Nephron (organoid): ENCODE measurements at regions not wholly inside any gene's neighbourhood (a gene's known extent, or its start where the extent isn't known, plus 50 kb on each side); places are given as distances from the start of the nearest gene placed in this dataset.

Experiments
- H3K27ac Mint-ChIP-seq, 3 experiments: 2 replicates each; pipeline ENCODE4 v1.8.0; 2020; ENCODE audit warnings: mixed read lengths in 3 of 3, mild to moderate bottlenecking in 2 of 3, moderate library complexity in 1 of 3
- H3K27me3 Mint-ChIP-seq: 2 replicates; pipeline ENCODE4 v1.8.0; 2021; ENCODE audit warnings: low read depth, mild to moderate bottlenecking, moderate library complexity, mixed read lengths
- H3K36me3 Mint-ChIP-seq: 2 replicates; pipeline ENCODE4 v1.8.0; 2020; ENCODE audit warnings: low read depth, mixed read lengths
- H3K4me1 Mint-ChIP-seq: 2 replicates; pipeline ENCODE4 v1.8.0; 2020; ENCODE audit warnings: mixed read lengths
- H3K4me3 Mint-ChIP-seq, 3 experiments: 2 replicates each; pipeline ENCODE4 v1.8.0; 2020; ENCODE audit warnings: mild to moderate bottlenecking in 3 of 3, mixed read lengths in 3 of 3, moderate library complexity in 2 of 3
- H3K9me3 Mint-ChIP-seq: 2 replicates; pipeline ENCODE4 v1.8.0; 2020; ENCODE audit warnings: mixed read lengths
- TF ChIP-seq, protein P1 (sequence below), 3 experiments: fragments of 200-600 bp; sonication (generic); IDR thresholded peaks; one replicate each; pipeline ENCODE4 v1.5.0; 2021; ENCODE audit warnings: antibody characterized with exemption in 3 of 3; ENCODE audit not compliant: unreplicated experiment in 3 of 3

- no peaks in the 10 kb centered on the region for H3K36me3 Mint-ChIP-seq
- no peaks in the 10 kb centered on the region for H3K27me3 Mint-ChIP-seq
- TF ChIP-seq, protein P1, sequence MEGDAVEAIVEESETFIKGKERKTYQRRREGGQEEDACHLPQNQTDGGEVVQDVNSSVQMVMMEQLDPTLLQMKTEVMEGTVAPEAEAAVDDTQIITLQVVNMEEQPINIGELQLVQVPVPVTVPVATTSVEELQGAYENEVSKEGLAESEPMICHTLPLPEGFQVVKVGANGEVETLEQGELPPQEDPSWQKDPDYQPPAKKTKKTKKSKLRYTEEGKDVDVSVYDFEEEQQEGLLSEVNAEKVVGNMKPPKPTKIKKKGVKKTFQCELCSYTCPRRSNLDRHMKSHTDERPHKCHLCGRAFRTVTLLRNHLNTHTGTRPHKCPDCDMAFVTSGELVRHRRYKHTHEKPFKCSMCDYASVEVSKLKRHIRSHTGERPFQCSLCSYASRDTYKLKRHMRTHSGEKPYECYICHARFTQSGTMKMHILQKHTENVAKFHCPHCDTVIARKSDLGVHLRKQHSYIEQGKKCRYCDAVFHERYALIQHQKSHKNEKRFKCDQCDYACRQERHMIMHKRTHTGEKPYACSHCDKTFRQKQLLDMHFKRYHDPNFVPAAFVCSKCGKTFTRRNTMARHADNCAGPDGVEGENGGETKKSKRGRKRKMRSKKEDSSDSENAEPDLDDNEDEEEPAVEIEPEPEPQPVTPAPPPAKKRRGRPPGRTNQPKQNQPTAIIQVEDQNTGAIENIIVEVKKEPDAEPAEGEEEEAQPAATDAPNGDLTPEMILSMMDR (IDR thresholded peaks at IDR 0.05; ENCODE audit: unreplicated experiment in 3 of 3), result no peak
- no peaks in the 10 kb centered on the region for H3K9me3 Mint-ChIP-seq
- no peak overlapping the region for H3K27ac Mint-ChIP-seq
- H3K4me1 Mint-ChIP-seq, result no peaks in the 10 kb centered on the region
- no peak overlapping the region for H3K4me3 Mint-ChIP-seq
These were observed 567.7 kb downstream of the MAT2B start for GRCh38 chr5:164073081-164073480.

DNA sequence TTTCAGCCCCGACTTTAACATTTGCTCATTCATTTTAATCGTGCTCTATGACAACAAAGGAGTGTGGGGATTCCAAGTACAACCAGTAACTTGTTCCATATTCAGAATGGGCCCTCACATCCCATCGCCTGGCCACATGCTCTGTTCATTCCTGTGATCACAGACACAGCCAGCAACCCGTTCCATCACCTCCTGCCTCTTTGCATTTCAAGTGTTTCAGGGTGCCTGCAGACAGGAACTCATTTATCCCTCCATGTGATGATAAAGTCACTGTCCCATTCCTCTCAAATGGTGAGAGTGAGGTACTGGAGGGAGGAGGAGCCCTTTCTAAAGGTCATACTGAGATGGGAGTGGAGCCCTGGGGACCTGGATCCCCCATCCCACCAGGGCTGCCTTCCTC lies 571.1 kb downstream of the MAT2B start:
- no peaks in the 10 kb centered on the region for H3K9me3 Mint-ChIP-seq
- no peaks in the 10 kb centered on the region for H3K4me1 Mint-ChIP-seq
- H3K4me3 Mint-ChIP-seq, result no peak overlapping the region
- H3K27ac Mint-ChIP-seq, result no peak overlapping the region
- H3K27me3 Mint-ChIP-seq, result peaks cover 3% of the 10 kb centered on the region
- H3K36me3 Mint-ChIP-seq, result no peaks in the 10 kb centered on the region
- TF ChIP-seq, protein P1 (IDR thresholded peaks at IDR 0.05; ENCODE audit: unreplicated experiment in 3 of 3), result no peak

DNA sequence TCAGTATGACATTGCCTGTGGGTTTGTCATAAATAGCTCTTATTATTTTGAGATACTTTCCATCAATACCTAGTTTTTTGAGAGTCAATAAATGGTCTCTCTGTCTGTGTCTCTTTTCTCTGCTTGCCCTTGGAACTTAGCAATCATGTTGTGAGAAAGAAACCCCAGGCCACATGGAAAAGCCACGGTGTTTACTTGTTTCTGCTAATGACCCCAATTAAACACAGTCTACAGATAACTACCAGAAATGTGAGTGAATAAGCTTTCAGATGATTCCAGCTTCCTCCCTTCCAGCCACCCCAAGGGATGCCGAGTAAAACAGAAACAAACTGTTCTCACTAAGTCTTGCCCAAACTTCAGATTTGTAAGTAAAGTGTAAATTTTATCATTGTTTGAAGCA lies 584.9 kb downstream of the MAT2B start:
- Mint-ChIP-seq H3K36me3 (no peaks in the 10 kb centered on the region), H3K27ac (no peak overlapping the region), H3K27me3 (peaks cover 4% of the 10 kb centered on the region), H3K9me3 (peaks cover 5% of the 10 kb centered on the region), H3K4me3 (no peak overlapping the region), H3K4me1 (peaks cover 14% of the 10 kb centered on the region)
- TF ChIP-seq, protein P1 (IDR thresholded peaks at IDR 0.05; ENCODE audit: unreplicated experiment in 3 of 3), result no peak

GRCh38 chr5:164091836-164092235 lies 586.4 kb downstream of the MAT2B start:
- peaks cover 17% of the 10 kb centered on the region for H3K4me1 Mint-ChIP-seq
- H3K9me3 Mint-ChIP-seq, result peaks cover 5% of the 10 kb centered on the region
- no peak overlapping the region for H3K4me3 Mint-ChIP-seq
- no peaks in the 10 kb centered on the region for H3K36me3 Mint-ChIP-seq
- H3K27me3 Mint-ChIP-seq, result peaks cover 4% of the 10 kb centered on the region
- H3K27ac Mint-ChIP-seq, result no peak overlapping the region
- TF ChIP-seq, protein P1 (IDR thresholded peaks at IDR 0.05; ENCODE audit: unreplicated experiment in 3 of 3), result no peak

DNA sequence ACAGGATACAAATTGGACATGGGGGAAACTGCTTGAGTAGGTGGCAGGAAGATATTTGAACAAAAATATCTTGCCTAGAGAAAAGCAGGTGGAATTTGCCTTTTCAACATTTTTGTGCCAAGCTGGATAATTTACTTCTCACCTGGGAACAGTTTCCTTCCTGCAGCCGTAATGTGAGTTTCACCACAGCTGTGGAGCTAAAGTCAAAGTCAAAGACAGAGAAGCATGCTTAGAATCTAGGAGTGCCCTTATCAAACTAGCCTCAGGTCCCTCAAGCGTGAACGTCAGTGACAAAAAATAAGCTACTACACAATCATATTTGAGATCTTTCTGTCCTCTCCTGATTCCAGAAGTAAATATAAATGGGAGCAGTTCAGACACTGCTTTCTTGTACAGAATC lies 588.9 kb downstream of the MAT2B start:
- Mint-ChIP-seq H3K27me3 (no peaks in the 10 kb centered on the region), H3K9me3 (no peaks in the 10 kb centered on the region), H3K4me1 (peaks cover 17% of the 10 kb centered on the region), H3K27ac (no peak overlapping the region), H3K36me3 (no peaks in the 10 kb centered on the region), H3K4me3 (no peak overlapping the region)
- TF ChIP-seq, protein P1 (IDR thresholded peaks at IDR 0.05; ENCODE audit: unreplicated experiment in 3 of 3), result no peak

DNA sequence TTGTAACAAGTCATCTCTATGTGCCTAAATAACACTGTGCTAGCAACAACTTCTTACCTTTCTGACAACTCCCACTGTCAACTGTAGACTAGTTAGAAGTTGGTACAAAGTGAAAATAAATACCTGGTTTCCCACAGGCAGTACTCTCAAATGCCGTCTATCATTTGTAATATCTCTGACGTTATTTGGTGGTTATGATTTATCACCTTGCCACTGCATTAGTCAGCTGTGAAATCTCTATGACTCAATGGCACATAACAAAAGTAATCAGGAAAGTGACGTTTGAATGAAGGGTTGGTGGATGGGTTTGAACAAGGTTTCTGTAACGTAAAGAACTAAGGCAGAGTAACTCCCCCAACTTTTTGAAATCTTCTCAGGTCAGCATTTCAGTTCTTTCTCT lies 592.3 kb downstream of the MAT2B start:
- H3K27me3 Mint-ChIP-seq, result no peaks in the 10 kb centered on the region
- H3K9me3 Mint-ChIP-seq, result no peaks in the 10 kb centered on the region
- no peaks in the 10 kb centered on the region for H3K36me3 Mint-ChIP-seq
- no peak overlapping the region for H3K4me3 Mint-ChIP-seq
- no peak overlapping the region for H3K27ac Mint-ChIP-seq
- TF ChIP-seq, protein P1 (IDR thresholded peaks at IDR 0.05; ENCODE audit: unreplicated experiment in 3 of 3), result no peak
- H3K4me1 Mint-ChIP-seq, result peaks cover 17% of the 10 kb centered on the region
